Upper lobe of left lung (tissue), 6 donors: ENCODE measurements at regions not wholly inside any gene's neighbourhood (a gene's known extent, or its start where the extent isn't known, plus 50 kb on each side); places are given as distances from the start of the nearest gene placed in this dataset.

Experiments
- ATAC-seq, 2 donors: fragments of 200-7000 bp; cut with Tn5 transposase; one replicate each; pipeline ENCODE4 v1.9.1; 2022; ENCODE audit warnings: mild to moderate bottlenecking in 2 of 2, moderate library complexity in 2 of 2; ENCODE audit not compliant: low FRiP score in 2 of 2
- DNase-seq, 2 donors: peaks; one replicate each; pipeline ENCODE4 v3.0.0-alpha.2; 2019 to 2020
- H3K27ac ChIP-seq, 4 donors: fragments of 200-600 bp; sonication (generic); one replicate each; pipeline ENCODE4 v1.5.1; 2016 to 2019
- H3K27me3 ChIP-seq, 4 donors: fragments of 200-600 bp; sonication (generic); one replicate each; pipeline ENCODE4 v1.5.1; 2017 to 2019
- H3K36me3 ChIP-seq, 4 donors: fragments of 200-600 bp; sonication (generic); one replicate each; pipeline ENCODE4 v1.5.1; 2016 to 2019
- H3K4me1 ChIP-seq, 4 donors: fragments of 200-600 bp; sonication (generic); one replicate each; pipeline ENCODE4 v1.5.1; 2018 to 2019
- H3K4me3 ChIP-seq, 4 donors: fragments of 200-600 bp; sonication (generic); one replicate each; pipeline ENCODE4 v1.5.1; 2017 to 2019; ENCODE audit warnings: mild to moderate bottlenecking in 2 of 4, moderate library complexity in 1 of 4
- H3K9me3 ChIP-seq, 4 donors: fragments of 200-600 bp; sonication (generic); one replicate each; pipeline ENCODE4 v1.5.1; 2018 to 2019
- EP300 ChIP-seq, 4 donors: sonication (generic); formaldehyde crosslinking; IDR thresholded peaks; one replicate each; pipeline ENCODE4 v1.5.1; 2017; ENCODE audit warnings: antibody characterized with exemption in 4 of 4, control low read depth in 2 of 4
- POLR2A ChIP-seq, 4 donors: fragments of 450-650 bp; IDR thresholded peaks; one replicate each; pipeline ENCODE4 v1.5.1; 2016 to 2017; ENCODE audit warnings: antibody characterized with exemption in 4 of 4, mild to moderate bottlenecking in 2 of 4
- POLR2AphosphoS5 ChIP-seq, 2 donors: sonication (generic); formaldehyde crosslinking; IDR thresholded peaks; one replicate each; pipeline ENCODE4 v1.5.1; 2017; ENCODE audit warnings: antibody characterized with exemption in 2 of 2
- WGBS, 2 donors: methylation state at CpG; one replicate each; pipeline ENCODE4 v1.1.5; 2017 to 2018; 5-methylcytosine and 5-hydroxymethylcytosine counted together
- TF ChIP-seq, protein P1 (sequence below), 6 experiments: fragments of 450-650 bp in 4 of 6; fragments of 200-600 bp in 2 of 6; sonication (generic) in 2 of 6; IDR thresholded peaks; one replicate each; pipeline ENCODE4 v1.5.1; 2016 to 2019; ENCODE audit warnings: antibody characterized with exemption in 6 of 6
- donor health status: DM: no; HTN: no; CAD: no; lungs with moderate emphysema.
- donor health status: DM: no; HTN: yes; CAD: no; lungs with severe emphysema.

DNA sequence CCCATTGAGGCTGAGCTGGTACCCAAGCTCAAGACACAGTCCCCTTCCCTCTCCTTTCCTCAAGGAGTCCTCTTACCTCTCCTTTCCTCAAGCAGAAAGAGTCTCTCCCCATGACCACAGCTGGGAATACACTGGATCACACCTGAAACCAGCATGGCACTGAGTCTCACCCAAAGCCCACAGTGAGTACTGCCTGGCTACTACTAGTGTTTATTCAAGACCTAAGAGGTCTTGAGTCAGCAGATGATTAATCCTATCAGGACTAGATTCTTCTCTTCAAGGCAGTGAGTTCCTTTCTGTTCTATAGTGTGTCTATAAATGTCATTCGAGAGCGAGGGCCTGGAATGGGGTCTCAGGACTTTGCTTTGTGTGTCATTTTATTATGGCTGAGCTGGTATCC, 111.4 kb downstream of the METTL4 start:
- TF ChIP-seq, protein P1, sequence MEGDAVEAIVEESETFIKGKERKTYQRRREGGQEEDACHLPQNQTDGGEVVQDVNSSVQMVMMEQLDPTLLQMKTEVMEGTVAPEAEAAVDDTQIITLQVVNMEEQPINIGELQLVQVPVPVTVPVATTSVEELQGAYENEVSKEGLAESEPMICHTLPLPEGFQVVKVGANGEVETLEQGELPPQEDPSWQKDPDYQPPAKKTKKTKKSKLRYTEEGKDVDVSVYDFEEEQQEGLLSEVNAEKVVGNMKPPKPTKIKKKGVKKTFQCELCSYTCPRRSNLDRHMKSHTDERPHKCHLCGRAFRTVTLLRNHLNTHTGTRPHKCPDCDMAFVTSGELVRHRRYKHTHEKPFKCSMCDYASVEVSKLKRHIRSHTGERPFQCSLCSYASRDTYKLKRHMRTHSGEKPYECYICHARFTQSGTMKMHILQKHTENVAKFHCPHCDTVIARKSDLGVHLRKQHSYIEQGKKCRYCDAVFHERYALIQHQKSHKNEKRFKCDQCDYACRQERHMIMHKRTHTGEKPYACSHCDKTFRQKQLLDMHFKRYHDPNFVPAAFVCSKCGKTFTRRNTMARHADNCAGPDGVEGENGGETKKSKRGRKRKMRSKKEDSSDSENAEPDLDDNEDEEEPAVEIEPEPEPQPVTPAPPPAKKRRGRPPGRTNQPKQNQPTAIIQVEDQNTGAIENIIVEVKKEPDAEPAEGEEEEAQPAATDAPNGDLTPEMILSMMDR (IDR thresholded peaks at IDR 0.05), result no peak
- no peak for TF ChIP-seq POLR2A (IDR thresholded peaks at IDR 0.05)
- TF ChIP-seq POLR2AphosphoS5 (IDR thresholded peaks at IDR 0.05), result no peak
- TF ChIP-seq EP300 (IDR thresholded peaks at IDR 0.05), result no peak
- WGBS, 2 donors, result 86 to 88% methylated on average over 2 of the region's 2 CpGs
- Histone ChIP-seq H3K27me3 (no peaks in the 10 kb centered on the region), H3K9me3 (no peaks in the 10 kb centered on the region), H3K36me3 (no peaks in the 10 kb centered on the region), H3K4me1 (no peaks in the 10 kb centered on the region), H3K27ac (no peak overlapping the region), H3K4me3 (no peak overlapping the region)
- ATAC-seq (no peak), DNase-seq (no peak)

GRCh38 chr18:2466978-2467377, 104.3 kb downstream of the METTL4 start:
- no peak for ATAC-seq
- Histone ChIP-seq H3K27me3 (no peaks in the 10 kb centered on the region), H3K27ac (no peak overlapping the region), H3K4me1 (no peaks in the 10 kb centered on the region), H3K9me3 (no peaks in the 10 kb centered on the region), H3K36me3 (no peaks in the 10 kb centered on the region), H3K4me3 (no peak overlapping the region)
- 90 to 100% methylated on average over 1 of the region's 1 CpG for WGBS, 2 donors
- DNase-seq, result no peak
- no peak for TF ChIP-seq POLR2AphosphoS5 (IDR thresholded peaks at IDR 0.05)

GRCh38 chr18:2468051-2468450, 103.3 kb downstream of the METTL4 start:
- TF ChIP-seq POLR2A (IDR thresholded peaks at IDR 0.05) (no peak), EP300 (IDR thresholded peaks at IDR 0.05) (no peak), POLR2AphosphoS5 (IDR thresholded peaks at IDR 0.05) (no peak)
- TF ChIP-seq, protein P1 (IDR thresholded peaks at IDR 0.05), result no peak
- Histone ChIP-seq H3K27ac (no peak overlapping the region), H3K4me1 (no peaks in the 10 kb centered on the region), H3K9me3 (no peaks in the 10 kb centered on the region), H3K4me3 (no peak overlapping the region), H3K27me3 (no peaks in the 10 kb centered on the region), H3K36me3 (no peaks in the 10 kb centered on the region)
- no peak for ATAC-seq
- DNase-seq, result no peak
- 73 to 91% methylated on average over 1 of the region's 1 CpG for WGBS, 2 donors

GRCh38 chr18:2471523-2471922, 99.8 kb downstream of the METTL4 start:
- TF ChIP-seq POLR2AphosphoS5 (IDR thresholded peaks at IDR 0.05) (no peak), POLR2A (IDR thresholded peaks at IDR 0.05) (no peak), EP300 (IDR thresholded peaks at IDR 0.05) (no peak)
- TF ChIP-seq, protein P1 (IDR thresholded peaks at IDR 0.05), result no peak
- WGBS, 2 donors, result 87 to 94% methylated on average over 2 of the region's 2 CpGs
- no peaks in the 10 kb centered on the region for H3K4me1 ChIP-seq
- no peak overlapping the region for H3K27ac ChIP-seq
- no peak overlapping the region for H3K4me3 ChIP-seq
- H3K9me3 ChIP-seq, result no peaks in the 10 kb centered on the region
- no peaks in the 10 kb centered on the region for H3K27me3 ChIP-seq
- no peak for ATAC-seq
- no peaks in the 10 kb centered on the region for H3K36me3 ChIP-seq
- no peak for DNase-seq

DNA sequence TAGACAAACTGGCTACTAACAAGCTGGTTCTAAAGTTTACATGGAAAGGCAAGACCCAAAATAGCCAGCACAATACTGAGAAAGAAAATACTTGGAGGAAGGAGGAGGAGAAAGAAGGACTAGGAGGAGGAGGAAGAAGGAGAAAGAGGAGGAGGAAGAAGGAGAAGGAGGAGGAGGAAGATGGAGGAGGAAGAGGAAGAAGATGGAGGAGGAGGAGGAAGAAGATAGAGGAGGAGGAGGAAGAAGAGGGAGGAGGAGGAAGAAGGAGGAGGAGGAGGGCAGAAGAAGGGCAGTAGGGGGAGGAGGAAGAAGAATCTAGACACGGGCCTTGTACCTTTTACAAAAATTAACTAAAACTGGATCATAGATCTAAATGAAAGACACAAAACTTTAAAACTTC, 92.6 kb downstream of the METTL4 start:
- H3K4me3 ChIP-seq, result no peak overlapping the region
- no peaks in the 10 kb centered on the region for H3K9me3 ChIP-seq
- DNase-seq, result no peak
- H3K4me1 ChIP-seq, result no peaks in the 10 kb centered on the region
- H3K36me3 ChIP-seq, result no peaks in the 10 kb centered on the region
- no peak for ATAC-seq
- no peak overlapping the region for H3K27ac ChIP-seq
- no peaks in the 10 kb centered on the region for H3K27me3 ChIP-seq
- 61 to 88% methylated on average over 1 of the region's 1 CpG for WGBS, 2 donors
- TF ChIP-seq EP300 (IDR thresholded peaks at IDR 0.05) (no peak), POLR2A (IDR thresholded peaks at IDR 0.05) (no peak)
- TF ChIP-seq, protein P1 (IDR thresholded peaks at IDR 0.05), result no peak
